ENCODE measurements at regions not wholly inside any gene's neighbourhood (a gene's known extent, or its start where the extent isn't known, plus 50 kb on each side); places are given as distances from the start of the nearest gene placed in this dataset.
"Not testable (repeated sequence)": the region's sequence is repeated elsewhere in the genome, so short reads cannot be mapped to it uniquely, and the experiment has no call there.

GRCh38 chr18:10086458-10087210 lies 172.8 kb downstream of the VAPA start:
- DNase-seq = no peak

- DNase-seq = no peak
Observed at GRCh38 chr18:10088734-10089133, 174.9 kb downstream of the VAPA start.

- DNase-seq = no peak
Observed at GRCh38 chr18:10089881-10090280, 176.1 kb downstream of the VAPA start.

- no peak for DNase-seq
Observed at GRCh38 chr18:10090668-10091067, 176.9 kb downstream of the VAPA start.

GRCh38 chr18:10093445-10093844 lies 179.6 kb downstream of the VAPA start:
- DNase-seq = no peak

- DNase-seq = no peak
Observed at GRCh38 chr18:10094154-10094553, 180.3 kb downstream of the VAPA start.

- DNase-seq = no peak
Observed at GRCh38 chr18:10094655-10095054, 180.8 kb downstream of the VAPA start.

GRCh38 chr18:10095356-10095755 lies 181.5 kb downstream of the VAPA start:
- no peak for DNase-seq

- no peak for DNase-seq
Observed at GRCh38 chr18:10099539-10100140, 185.8 kb downstream of the VAPA start.

- DNase-seq = no peak
Observed at GRCh38 chr18:10100196-10100595, 186.4 kb downstream of the VAPA start.

GRCh38 chr18:10100941-10101701 lies 187.3 kb downstream of the VAPA start:
- DNase-seq = no peak

GRCh38 chr18:10101729-10102128 lies 187.9 kb downstream of the VAPA start:
- DNase-seq = no peak

- DNase-seq = not testable (repeated sequence)
Observed at GRCh38 chr18:10105118-10105517, 191.3 kb downstream of the VAPA start.

- DNase-seq = no peak
Observed at GRCh38 chr18:10111191-10111590, 197.4 kb downstream of the VAPA start.

- no peak for DNase-seq
Observed at GRCh38 chr18:10111944-10112343, 198.1 kb downstream of the VAPA start.

- no peak for DNase-seq
Observed at GRCh38 chr18:10113121-10114022, 199.6 kb downstream of the VAPA start.

GRCh38 chr18:10114717-10115463 lies 201.1 kb downstream of the VAPA start:
- no peak for DNase-seq

- DNase-seq = no peak
Observed at GRCh38 chr18:10116574-10116973, 202.8 kb downstream of the VAPA start.

GRCh38 chr18:10119528-10119927 lies 205.7 kb downstream of the VAPA start:
- DNase-seq = no peak

GRCh38 chr18:10119991-10120390 lies 206.2 kb downstream of the VAPA start:
- no peak for DNase-seq

GRCh38 chr18:10120622-10121021 lies 206.8 kb downstream of the VAPA start:
- no peak for DNase-seq

GRCh38 chr18:10121028-10121427 lies 207.2 kb downstream of the VAPA start:
- no peak for DNase-seq
